Stimulated activated CD8-positive, alpha-beta memory T cell treated with anti-CD3 and anti-CD28 coated beads, Interleukin-2, amount 100 ng/mL, for 48 hours (primary cell): ENCODE measurements at regions not wholly inside any gene's neighbourhood (a gene's known extent, or its start where the extent isn't known, plus 50 kb on each side); places are given as distances from the start of the nearest gene placed in this dataset.
A peak's percentile ranks its signal among the peaks of the same experiment; 100 is the strongest.
"Not testable (repeated sequence)": the region's sequence is repeated elsewhere in the genome, so short reads cannot be mapped to it uniquely, and the experiment has no call there.

Source experiments
- DNase-seq, 2 donors: peaks; one replicate each; pipeline ENCODE4 v3.0.0-alpha.2; 2020; ENCODE audit warnings: low read depth in 2 of 2

- DNase-seq = no peak
Observed at GRCh38 chrX:39465467-39465866, 632.3 kb downstream of the BCOR start.

GRCh38 chrX:39465906-39466305 is 631.9 kb downstream of the BCOR start:
- DNase-seq = no peak

DNA sequence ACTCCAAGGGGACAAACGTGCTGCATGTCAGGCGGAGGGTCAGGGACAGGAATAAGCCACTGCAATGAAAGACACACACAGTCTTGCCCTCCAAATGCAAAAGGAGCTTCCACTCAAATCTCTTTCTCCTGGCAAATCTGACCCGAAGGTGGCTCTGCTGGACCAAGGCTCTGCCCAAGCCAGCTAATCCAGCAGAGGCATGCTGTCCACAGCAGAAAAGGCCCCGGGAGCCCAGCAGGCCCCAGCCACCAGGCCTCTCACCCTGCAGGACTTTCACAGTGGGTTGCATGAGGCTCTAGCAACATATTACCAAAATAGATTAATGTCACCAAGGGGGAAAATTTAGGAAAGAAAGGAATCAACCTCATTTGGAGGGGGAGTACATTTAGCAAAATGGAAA is 628.6 kb downstream of the BCOR start:
- DNase-seq = no peak

- DNase-seq = no peak
Observed at GRCh38 chrX:39470588-39471407, 627.0 kb downstream of the BCOR start.

DNA sequence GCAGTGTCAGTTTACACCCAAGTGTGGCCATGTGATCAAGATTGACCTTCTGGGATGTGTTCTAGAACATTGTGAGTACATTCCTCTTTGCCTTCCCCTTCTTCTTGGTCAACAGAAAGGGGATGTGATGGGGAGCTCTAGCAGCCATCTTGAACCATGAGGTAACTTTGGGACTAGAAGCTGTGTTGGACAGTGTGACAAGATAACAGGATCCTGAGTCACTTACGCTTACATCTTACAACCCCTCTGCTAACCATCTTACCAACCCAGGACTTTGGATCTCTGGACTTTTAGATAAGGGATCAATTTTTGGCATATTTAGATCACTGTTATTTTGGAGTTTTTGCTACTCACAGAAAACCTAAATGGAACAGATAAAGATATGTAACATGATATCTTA is 625.6 kb downstream of the BCOR start:
- DNase-seq = no peak

- DNase-seq = no peak
Observed at GRCh38 chrX:39473812-39474211, 623.9 kb downstream of the BCOR start.

GRCh38 chrX:39475372-39475771 is 622.4 kb downstream of the BCOR start:
- no peak for DNase-seq

DNA sequence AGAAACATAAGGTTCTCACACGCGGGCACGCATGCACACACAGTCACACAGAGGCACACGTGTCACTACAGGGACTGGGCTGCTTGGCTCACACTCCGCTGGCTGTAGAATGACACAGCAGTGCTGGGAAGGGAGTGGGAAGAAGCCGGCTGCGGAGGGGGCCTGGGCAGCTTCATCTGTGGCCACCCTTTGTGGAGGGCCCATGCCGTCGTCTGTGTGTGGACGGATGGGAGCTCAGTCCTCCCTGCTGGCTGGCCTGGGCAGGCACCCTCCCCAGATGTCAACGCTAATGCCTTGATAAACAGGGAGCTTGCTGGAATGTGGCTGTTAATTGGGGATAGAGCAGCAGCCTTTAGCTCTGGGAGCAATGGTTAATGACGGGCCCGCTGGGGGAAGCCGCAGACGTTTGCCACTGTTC is 621.1 kb downstream of the BCOR start:
- DNase-seq = no peak

DNA sequence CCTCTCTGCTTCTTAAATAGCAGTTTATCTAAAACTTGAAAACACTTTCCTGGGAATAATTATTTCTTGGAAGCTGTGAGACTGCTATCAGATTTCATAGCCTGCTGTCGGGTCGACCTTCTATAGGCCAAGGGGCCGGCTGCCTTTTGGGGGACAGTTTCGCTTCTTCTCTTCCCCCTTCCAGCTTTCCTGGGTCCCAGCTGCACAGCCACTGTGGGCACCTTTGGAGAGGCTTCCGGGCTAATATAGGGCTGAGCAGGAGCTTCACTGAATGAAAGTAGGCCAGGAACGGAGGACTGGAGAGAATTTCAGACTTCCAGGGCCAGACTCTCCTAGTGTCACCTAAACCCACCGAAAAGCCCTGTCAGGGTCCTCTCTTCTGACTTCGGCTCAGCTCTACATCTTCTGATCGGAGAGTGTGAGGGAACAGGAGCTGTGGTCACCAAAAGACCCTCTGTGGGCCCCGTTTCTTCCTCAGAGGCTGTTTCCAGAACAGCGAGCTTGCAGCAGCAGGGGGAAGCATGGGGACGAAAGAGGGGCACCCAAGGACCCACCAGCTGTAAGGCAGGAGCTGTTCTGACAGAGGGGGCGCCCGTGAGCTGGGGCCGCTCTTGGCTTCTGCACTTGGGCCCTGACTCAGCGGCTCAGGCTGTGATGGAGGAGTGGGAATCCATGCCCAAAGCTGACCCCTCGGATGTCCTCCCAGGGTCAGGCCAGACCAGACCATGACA is 620.6 kb downstream of the BCOR start:
- peak; percentile 6 to 21 for DNase-seq

DNA sequence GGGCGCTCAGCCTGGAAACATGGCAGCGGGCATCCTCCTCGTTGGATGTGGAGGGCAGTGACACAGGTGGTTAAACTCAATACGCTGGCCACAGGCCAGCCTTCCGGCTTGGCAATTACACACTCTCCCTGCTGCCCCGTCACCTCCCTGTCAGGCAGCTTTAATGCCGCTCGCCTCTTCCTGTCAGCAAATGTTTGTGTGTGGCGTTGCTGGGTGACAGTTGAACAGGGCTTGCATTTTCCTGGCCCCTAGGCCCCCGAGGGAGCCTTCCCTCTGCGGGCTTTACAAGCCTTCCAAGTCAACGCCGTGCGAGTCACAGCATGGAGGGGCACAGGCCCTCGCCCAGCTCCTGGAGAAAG is 620.0 kb downstream of the BCOR start:
- DNase-seq = peak in 1 of 2 donors; percentile 2

DNA sequence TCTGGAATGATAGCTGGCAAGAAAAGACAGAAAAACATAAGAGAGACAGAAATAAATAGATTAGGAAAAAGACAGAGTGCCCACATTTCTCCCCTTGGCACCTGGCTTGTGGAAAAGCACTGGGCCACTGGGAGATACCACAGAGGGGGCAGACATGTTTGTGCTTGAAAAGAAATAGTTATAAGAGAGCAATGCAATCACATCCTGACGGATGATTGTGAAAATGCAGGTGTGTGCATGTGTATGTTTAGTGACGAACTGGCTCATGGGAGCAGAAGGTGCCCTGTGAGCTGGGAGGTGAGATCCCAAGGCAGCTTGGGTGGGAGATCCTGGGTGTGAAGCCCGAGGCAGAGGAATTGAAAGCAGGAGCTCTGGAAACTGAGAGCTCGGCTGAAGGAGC is 617.9 kb downstream of the BCOR start:
- DNase-seq = no peak

DNA sequence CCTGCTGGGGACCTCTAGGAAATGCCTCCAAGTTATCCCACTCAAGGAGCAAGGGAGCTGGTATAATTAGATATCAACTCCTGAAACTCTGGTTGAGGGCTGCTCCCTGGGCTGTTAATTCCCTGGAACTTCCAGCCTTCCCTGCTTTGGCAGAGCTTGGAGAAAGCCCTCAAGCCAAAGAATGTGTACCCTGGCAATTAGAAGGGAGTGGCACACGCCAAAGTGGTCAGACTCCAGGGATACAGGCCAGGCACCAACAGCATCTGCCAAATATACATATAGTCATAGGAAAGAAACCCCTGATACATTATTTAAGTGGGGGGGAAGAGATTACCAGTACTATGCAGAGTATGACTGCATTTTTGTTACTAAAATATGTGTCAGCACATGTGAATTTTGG is 616.8 kb downstream of the BCOR start:
- DNase-seq = no peak

- no peak for DNase-seq
Observed at GRCh38 chrX:39481621-39482020, 616.1 kb downstream of the BCOR start.

DNA sequence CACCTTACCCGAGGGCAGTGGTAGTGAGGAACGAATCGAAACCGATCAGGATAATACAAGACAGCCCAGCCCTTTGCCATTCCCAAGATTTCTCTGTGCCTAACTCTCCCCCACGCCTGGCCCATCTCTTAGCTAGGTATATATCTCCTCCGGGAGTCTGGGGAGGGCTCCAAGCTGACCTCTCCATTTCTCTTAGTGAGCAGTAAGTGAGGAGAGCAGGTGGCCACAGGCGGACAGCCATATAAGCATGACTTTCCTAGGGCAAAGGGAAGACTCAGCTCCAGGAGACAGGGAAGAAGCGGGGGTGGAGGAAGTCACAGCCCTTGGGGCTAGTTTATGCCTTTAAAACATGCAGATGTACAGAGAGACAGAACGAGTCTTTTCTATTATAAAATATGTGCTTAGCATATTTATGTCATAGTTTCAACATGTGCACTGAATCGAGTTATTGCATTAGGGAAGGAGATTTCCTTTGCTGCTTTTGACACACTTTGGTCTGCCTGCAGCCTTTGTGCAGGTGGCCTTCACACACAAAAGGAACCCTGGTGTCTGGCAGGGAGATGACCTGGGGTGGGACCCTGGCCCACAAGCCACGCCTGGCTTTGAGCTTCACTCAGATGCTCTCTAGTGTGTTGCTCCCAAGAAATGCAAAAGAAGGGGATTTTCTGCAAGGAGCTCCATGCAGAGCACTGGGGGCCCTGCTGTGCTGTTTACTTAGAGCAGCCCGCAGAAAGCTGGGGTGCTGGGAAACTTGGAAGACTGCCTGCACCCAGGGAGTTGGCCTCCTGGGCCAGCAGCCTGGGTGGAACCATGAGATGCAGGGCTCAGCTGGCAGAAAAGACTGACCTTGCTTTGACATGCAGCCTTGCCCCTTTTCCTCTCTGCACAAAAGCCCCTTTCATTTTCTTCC is 613.3 kb downstream of the BCOR start:
- DNase-seq = no peak

DNA sequence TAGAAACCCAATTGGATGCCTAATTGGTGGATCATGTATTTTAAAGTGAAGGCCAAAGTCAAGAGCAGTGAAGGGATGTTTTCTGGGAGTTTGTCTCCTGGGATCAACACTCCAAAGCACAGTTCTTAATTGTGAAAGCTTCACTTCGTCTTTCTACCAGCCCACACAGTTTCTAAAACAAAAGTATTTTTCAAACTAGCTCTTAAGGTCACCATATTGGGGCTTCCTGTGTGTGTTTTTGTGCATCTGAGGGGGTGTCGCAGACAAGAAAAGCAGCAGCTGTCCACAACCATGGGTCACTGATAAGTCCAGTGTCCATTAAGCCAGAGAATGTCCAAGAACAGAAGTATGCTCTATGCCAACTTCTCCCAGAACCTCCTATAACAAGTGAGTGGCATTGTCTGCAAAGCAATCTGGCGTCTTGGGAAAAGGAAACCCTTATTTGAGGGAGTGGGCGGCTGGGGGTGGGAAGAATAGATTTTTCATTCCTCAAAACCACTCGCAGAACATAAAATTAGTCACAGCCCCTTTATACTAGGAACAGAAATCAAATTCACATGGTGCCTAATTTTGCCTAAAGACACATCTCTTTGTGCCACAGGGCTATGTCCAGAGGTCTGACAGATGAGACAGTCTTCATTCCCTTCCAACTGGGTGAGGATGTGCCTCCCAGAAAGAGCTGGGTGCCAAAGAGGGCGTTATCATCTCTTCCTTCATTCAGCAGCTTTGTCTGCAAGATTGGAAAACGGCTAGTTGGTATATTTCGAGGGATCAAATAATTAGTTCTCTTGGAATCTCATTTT is 610.4 kb downstream of the BCOR start:
- no peak for DNase-seq

DNA sequence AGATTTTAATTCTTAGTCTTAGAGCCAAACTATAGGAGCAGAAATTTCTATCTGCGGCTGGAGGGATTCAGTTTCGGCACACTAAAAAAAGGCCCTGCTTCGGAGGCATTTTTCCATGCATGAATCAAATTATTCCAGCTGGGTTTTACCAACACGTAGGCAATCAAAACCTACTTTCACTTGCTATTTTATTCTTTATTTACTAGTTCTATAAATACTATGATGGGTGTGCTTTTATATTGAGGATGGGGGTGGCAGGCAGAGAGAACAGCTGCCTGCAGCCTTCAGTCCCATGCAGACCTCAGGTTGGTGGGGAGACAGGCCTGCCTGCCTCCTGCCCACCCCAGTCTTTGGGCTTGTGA is 609.8 kb downstream of the BCOR start:
- DNase-seq = no peak

DNA sequence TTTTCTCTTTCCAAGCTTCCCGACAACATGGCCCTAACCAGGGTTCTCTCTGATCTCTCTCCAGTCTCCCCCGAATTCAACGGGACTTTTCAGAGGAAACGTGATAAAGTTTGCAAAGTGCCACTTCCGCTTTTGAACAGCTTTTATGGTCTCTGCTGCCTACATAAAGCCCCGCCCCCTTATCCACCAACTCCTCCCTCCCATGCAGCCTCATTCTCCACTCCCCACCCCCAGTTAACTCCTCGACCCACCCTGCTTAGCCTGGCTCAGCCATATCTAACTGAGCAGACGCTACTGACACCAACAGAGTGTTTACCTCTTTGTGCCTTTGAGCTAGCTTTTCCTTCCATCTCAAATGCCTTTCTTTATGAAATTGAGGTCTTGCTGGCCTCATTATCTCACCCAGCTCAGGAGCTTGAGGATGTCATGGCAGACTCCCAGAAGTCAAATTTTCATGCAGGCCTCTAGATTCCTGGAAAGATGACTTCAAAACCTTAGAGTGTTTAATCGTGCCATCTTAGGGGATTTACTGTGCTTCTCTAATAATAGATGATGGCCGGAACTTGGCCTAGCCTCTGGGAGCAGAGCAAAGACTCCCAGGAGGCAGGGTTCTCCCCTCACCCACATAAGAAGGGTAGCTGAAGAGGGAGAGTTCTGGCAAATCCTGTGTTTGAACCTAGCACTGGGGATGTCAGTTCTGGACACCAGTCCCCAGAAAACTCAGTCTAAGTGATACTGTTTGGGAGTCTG is 606.0 kb downstream of the BCOR start:
- peak; percentile 28 for DNase-seq

DNA sequence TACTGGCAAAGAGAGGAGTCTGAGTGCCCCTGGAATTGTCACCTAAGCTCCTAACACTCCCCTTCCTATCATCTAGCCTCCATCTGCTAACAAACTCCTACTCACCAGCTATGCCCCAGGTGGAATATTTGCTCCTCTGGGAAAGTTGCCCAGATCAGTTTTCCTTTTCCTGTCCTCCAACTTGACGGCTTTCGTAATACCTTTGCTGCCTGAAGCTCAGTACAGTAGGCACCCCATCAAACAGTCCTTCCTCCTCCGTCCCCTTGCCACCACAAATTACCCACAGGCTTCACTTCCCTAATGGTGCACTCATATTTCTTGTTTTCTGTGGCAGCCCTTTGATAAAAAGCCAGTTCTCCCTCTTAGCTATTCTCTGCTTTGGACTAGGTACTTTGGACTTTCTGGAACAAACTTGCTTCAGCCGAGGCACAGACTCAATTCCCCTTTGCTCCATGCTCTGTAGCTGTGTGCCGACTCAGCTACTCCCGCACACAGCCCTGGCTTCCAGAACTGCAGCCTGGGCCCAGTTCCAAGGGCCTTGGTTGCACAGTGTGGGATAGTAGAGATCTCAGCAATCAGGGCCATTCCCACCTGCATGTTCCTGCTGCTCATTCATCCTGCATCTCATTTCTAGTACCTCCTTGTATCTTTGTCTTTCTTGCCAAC is 605.1 kb downstream of the BCOR start:
- DNase-seq = no peak

DNA sequence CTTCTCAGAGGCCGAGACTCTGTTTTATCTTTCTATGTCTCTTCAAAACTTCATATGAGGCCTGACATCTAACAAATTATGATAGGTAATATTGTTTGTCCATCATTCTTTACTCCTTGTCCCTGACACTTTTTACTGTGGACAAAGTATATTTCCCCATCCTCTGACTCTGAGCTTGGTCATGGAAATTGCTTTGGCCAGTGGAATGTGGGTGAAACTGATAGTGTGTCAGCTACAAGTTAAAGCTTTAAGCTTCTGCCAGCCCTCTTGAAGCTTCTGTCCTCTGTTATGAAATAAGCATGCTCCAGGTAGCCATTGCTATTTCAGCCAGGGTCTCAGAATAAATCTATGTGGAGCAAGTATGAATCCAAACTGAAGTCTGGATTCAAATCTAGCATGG is 604.6 kb downstream of the BCOR start:
- DNase-seq = no peak

- DNase-seq = not testable (repeated sequence)
Observed at GRCh38 chrX:39497117-39497516, 600.6 kb downstream of the BCOR start.
